Glutamatergic neuron (in vitro differentiated cells): ENCODE measurements at regions not wholly inside any gene's neighbourhood (a gene's known extent, or its start where the extent isn't known, plus 50 kb on each side); places are given as distances from the start of the nearest gene placed in this dataset.

Experiments
- DNase-seq: peaks from one replicate; pipeline ENCODE4 v3.0.0; 2022
- H3K27ac Mint-ChIP-seq: one replicate; pipeline ENCODE4 v1.8.0; 2020; ENCODE audit warnings: mild to moderate bottlenecking, mixed read lengths, inconsistent platforms; ENCODE audit not compliant: unreplicated experiment
- H3K27me3 Mint-ChIP-seq: one replicate; pipeline ENCODE4 v1.8.0; 2020; ENCODE audit warnings: mild to moderate bottlenecking, moderate library complexity, mixed read lengths, inconsistent platforms; ENCODE audit not compliant: unreplicated experiment
- H3K36me3 Mint-ChIP-seq: one replicate; pipeline ENCODE4 v1.8.0; 2020; ENCODE audit warnings: mild to moderate bottlenecking, mixed read lengths, inconsistent platforms; ENCODE audit not compliant: unreplicated experiment
- H3K4me1 Mint-ChIP-seq: one replicate; pipeline ENCODE4 v1.8.0; 2020; ENCODE audit warnings: mild to moderate bottlenecking, low read depth, mixed read lengths, inconsistent platforms; ENCODE audit not compliant: unreplicated experiment
- H3K4me3 Mint-ChIP-seq: one replicate; pipeline ENCODE4 v1.8.0; 2020; ENCODE audit warnings: mild to moderate bottlenecking, mixed read lengths, inconsistent platforms; ENCODE audit not compliant: unreplicated experiment
- H3K9me3 Mint-ChIP-seq: one replicate; pipeline ENCODE4 v1.8.0; 2020; ENCODE audit warnings: mild to moderate bottlenecking, moderate library complexity, mixed read lengths, inconsistent platforms; ENCODE audit not compliant: unreplicated experiment
- TF ChIP-seq, protein P1 (sequence below): fragments of 200-600 bp; sonication (generic); IDR thresholded peaks from one replicate; pipeline ENCODE4 v1.5.0; 2021; ENCODE audit not compliant: partially characterized antibody, unreplicated experiment

DNA sequence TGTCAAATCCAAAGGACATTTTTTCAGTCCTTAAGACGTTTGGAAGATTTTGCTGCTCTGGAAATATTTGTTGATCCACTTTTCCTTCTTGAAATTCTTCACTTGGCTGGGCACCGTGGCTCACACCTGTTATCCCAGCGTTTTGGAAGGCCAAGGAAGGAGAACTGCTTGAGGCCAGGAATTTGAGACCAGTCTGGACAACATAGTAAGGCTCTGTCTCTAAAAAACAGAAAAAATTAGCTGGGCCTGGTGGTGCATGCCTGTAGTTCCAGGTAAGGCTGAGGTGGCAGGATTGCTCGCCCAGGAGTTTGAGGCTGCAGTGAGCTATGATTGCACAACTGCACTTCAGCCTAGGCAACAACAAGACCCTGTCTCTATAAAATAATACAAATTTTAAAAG lies 173.9 kb upstream of the MITF start:
- Mint-ChIP-seq H3K27ac (no peak overlapping the region), H3K4me3 (no peak overlapping the region), H3K9me3 (no peaks in the 10 kb centered on the region), H3K27me3 (peaks cover 2% of the 10 kb centered on the region), H3K36me3 (peaks cover 5% of the 10 kb centered on the region), H3K4me1 (no peaks in the 10 kb centered on the region)
- DNase-seq: no peak
- TF ChIP-seq, protein P1, sequence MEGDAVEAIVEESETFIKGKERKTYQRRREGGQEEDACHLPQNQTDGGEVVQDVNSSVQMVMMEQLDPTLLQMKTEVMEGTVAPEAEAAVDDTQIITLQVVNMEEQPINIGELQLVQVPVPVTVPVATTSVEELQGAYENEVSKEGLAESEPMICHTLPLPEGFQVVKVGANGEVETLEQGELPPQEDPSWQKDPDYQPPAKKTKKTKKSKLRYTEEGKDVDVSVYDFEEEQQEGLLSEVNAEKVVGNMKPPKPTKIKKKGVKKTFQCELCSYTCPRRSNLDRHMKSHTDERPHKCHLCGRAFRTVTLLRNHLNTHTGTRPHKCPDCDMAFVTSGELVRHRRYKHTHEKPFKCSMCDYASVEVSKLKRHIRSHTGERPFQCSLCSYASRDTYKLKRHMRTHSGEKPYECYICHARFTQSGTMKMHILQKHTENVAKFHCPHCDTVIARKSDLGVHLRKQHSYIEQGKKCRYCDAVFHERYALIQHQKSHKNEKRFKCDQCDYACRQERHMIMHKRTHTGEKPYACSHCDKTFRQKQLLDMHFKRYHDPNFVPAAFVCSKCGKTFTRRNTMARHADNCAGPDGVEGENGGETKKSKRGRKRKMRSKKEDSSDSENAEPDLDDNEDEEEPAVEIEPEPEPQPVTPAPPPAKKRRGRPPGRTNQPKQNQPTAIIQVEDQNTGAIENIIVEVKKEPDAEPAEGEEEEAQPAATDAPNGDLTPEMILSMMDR: no peak

DNA sequence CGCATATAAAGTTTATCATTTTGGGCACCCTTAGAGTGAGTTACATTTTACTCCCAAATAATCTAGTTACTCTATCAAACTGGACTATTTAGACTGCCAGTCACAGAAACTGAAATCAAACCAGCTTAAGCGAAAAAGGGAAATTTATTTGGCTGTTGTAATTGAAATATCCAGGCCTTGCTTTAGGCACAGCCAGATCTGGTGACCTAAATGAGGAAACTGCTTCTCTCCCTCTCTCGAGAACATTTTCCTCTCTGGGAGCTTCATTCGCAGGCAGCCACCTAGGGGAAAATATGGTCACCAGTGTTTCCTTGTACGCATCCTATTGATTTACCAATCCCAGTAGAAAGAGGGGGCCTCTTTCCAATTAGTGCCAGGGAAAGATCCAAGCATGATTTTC lies 175.3 kb upstream of the MITF start:
- no peak overlapping the region for H3K27ac Mint-ChIP-seq
- TF ChIP-seq, protein P1: no peak
- H3K36me3 Mint-ChIP-seq: peaks cover 5% of the 10 kb centered on the region
- peaks cover 2% of the 10 kb centered on the region for H3K27me3 Mint-ChIP-seq
- H3K4me3 Mint-ChIP-seq: no peak overlapping the region
- DNase-seq: no peak
- H3K9me3 Mint-ChIP-seq: peaks cover 2% of the 10 kb centered on the region
- no peaks in the 10 kb centered on the region for H3K4me1 Mint-ChIP-seq

DNA sequence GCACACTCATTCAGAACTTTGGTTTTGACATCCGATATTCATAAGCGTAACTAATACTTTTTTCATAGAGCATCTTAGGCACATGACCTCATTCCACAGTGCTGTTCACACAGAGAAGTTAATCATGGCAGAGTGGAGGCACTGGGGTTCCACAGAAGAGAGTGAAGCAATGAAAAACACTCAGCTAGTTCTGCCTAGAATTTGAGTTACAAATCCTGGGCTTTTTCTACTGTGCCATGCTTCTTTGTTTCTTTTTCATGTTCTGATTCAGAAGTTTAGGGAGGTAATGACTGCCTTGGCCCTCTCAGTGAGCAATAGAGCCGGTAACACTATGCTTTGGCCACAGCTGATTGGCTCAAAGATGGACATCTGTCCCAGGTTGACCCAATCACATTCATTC lies 176.1 kb upstream of the MITF start:
- TF ChIP-seq, protein P1: no peak
- Mint-ChIP-seq H3K36me3 (peaks cover 5% of the 10 kb centered on the region), H3K4me3 (no peak overlapping the region), H3K9me3 (peaks cover 2% of the 10 kb centered on the region), H3K27me3 (peaks cover 2% of the 10 kb centered on the region), H3K4me1 (no peaks in the 10 kb centered on the region), H3K27ac (no peak overlapping the region)
- no peak for DNase-seq

DNA sequence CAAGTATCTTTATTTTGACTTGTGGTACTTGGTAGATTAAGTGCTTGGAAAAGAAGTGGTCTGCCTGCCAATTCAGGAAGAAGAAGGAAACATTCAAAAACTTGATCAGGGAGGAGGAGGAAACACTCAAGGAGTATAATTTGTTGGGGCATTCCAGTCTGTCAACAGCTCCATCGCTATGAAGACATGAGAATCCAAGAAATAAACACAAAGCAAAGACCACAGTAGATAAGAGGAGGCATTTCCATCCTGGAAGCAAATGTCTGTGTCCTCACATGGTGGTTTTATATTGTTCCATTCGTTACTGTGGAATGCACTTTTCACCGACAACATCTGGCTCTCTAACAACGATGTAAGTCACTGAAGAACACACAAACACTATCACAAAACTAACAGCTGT lies 176.1 kb upstream of the FRMD4B start:
- H3K27me3 Mint-ChIP-seq: peaks cover 2% of the 10 kb centered on the region
- no peaks in the 10 kb centered on the region for H3K4me1 Mint-ChIP-seq
- TF ChIP-seq, protein P1: no peak
- no peak for DNase-seq
- H3K27ac Mint-ChIP-seq: no peak overlapping the region
- no peak overlapping the region for H3K4me3 Mint-ChIP-seq
- peaks cover 2% of the 10 kb centered on the region for H3K9me3 Mint-ChIP-seq
- H3K36me3 Mint-ChIP-seq: peaks cover 5% of the 10 kb centered on the region

DNA sequence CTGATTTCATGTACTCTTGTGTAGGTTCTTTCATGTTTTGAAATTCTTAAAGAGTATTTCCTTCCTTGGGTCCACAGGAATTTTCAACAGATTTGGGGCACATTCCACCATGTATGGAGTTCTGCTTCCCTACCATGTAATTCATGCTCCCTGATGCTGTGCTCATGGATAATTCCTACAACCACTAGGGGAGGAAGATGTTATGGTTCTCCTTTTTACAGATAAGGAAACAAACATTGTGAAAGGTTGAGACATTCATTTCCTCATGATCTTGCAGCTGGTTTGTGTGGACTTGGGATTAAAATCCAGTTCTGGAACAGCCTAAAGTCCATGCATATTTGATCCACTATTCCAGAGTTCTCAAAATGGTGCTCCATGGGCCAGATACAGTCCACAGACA lies 174.9 kb upstream of the FRMD4B start:
- Mint-ChIP-seq H3K9me3 (peaks cover 2% of the 10 kb centered on the region), H3K27me3 (no peaks in the 10 kb centered on the region), H3K4me1 (no peaks in the 10 kb centered on the region), H3K36me3 (no peaks in the 10 kb centered on the region), H3K4me3 (no peak overlapping the region), H3K27ac (no peak overlapping the region)
- TF ChIP-seq, protein P1: no peak
- DNase-seq: no peak
